ENCODE measurements at regions not wholly inside any gene's neighbourhood (a gene's known extent, or its start where the extent isn't known, plus 50 kb on each side); places are given as distances from the start of the nearest gene placed in this dataset.

DNA sequence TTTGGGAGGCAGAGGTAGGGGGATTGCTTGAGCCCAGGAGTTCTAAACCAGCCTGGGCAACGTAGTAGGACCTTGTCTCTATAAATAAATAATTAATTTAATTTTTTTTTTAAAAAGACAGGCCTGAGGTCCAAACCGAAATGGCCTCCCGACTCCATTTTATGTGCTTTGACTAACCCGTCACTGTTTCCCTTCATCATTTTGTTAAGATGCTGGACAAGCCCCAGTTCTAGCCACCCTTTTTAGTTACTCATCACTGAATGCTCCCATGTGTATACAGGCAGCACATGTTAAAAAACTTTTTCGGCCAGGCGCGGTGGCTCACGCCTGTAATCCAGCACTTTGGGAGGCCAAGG, 83.6 kb upstream of the RESF1 start:
- H3K79me2 ChIP-seq (ENCODE audit: insufficient read depth, low read length): no peaks in the 10 kb centered on the region
- H3K27me3 ChIP-seq (ENCODE audit: insufficient read depth, low read length): no peaks in the 10 kb centered on the region
- H2AFZ ChIP-seq (ENCODE audit: low read depth, low read length): peak overlapping the region; percentile 73
- H3K4me2 ChIP-seq (ENCODE audit: low read length): peak overlapping the region; percentile 9
- H3K4me3 ChIP-seq (ENCODE audit: insufficient read depth, low read depth, low read length): no peak overlapping the region
- no peak for DNase-seq (ENCODE audit: low read depth)
- no peaks in the 10 kb centered on the region for H4K20me1 ChIP-seq (ENCODE audit: insufficient read depth, low read length)
- no peak overlapping the region for H3K27ac Mint-ChIP-seq (ENCODE audit: unreplicated experiment)
- H3K36me3 ChIP-seq (ENCODE audit: insufficient read depth, low read length): no peaks in the 10 kb centered on the region
- no peaks in the 10 kb centered on the region for H3K4me1 Mint-ChIP-seq (ENCODE audit: low read depth, unreplicated experiment)
- H3K36me3 Mint-ChIP-seq (ENCODE audit: low read depth, unreplicated experiment): no peaks in the 10 kb centered on the region
- H3K27ac ChIP-seq (ENCODE audit: low read depth, low read length): no peak overlapping the region
- no peak for FAIRE-seq
- H3K9me3 Mint-ChIP-seq (ENCODE audit: unreplicated experiment): peaks cover 8% of the 10 kb centered on the region
- peaks cover 3% of the 10 kb centered on the region for H3K4me1 ChIP-seq (ENCODE audit: insufficient read depth, low read length)
- no peak for TF ChIP-seq EZH2 (IDR thresholded peaks at IDR 0.05; ENCODE audit: insufficient read depth, low read length)
- TF ChIP-seq, protein P1, sequence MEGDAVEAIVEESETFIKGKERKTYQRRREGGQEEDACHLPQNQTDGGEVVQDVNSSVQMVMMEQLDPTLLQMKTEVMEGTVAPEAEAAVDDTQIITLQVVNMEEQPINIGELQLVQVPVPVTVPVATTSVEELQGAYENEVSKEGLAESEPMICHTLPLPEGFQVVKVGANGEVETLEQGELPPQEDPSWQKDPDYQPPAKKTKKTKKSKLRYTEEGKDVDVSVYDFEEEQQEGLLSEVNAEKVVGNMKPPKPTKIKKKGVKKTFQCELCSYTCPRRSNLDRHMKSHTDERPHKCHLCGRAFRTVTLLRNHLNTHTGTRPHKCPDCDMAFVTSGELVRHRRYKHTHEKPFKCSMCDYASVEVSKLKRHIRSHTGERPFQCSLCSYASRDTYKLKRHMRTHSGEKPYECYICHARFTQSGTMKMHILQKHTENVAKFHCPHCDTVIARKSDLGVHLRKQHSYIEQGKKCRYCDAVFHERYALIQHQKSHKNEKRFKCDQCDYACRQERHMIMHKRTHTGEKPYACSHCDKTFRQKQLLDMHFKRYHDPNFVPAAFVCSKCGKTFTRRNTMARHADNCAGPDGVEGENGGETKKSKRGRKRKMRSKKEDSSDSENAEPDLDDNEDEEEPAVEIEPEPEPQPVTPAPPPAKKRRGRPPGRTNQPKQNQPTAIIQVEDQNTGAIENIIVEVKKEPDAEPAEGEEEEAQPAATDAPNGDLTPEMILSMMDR (IDR thresholded peaks at IDR 0.05; ENCODE audit: insufficient read depth, low read depth, low read length): no peak
- no peaks in the 10 kb centered on the region for H3K27me3 Mint-ChIP-seq (ENCODE audit: low read depth, unreplicated experiment)
- no peak overlapping the region for H3K9ac ChIP-seq (ENCODE audit: low read length)
- no peak overlapping the region for H3K4me3 Mint-ChIP-seq (ENCODE audit: unreplicated experiment)
- no peaks in the 10 kb centered on the region for H3K9me3 ChIP-seq (ENCODE audit: insufficient read depth, low read depth, low read length)

DNA sequence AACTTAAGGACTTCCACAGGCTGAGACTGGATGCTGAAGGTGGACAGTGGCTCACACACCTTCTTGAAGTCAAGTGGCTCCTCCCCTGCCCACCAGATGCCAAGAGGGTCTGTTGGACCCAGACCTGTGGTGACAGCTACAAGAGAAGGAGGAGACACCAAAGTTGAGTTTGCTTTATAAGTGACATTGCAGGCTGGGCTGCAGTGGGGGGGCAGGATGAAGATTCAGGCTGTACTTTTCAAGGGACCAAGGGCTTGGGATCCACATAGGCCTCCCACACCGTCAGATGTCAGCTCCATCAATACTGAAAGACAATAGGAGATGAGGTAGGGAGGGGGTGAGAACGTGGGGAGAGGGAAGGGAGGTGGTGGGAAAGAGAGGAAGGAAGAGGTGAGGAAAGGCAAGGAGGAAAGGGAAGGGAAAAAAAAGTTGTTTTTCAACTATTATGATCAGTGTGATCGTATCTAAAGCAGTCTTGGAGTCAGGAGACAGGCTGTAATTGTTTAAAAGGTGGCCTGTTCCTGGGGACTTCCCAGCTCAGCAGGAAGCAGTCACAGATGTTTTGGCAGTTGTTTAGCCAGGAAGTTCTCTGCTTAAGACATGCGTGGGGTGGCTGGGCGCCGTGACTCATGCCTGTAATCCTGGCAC, 84.1 kb upstream of the RESF1 start:
- Histone ChIP-seq H2AFZ (ENCODE audit: low read depth, low read length) (peak overlapping the region; percentile 73), H3K27ac (ENCODE audit: low read depth, low read length) (no peak overlapping the region), H3K4me3 (ENCODE audit: insufficient read depth, low read depth, low read length) (no peak overlapping the region), H3K9ac (ENCODE audit: low read length) (no peak overlapping the region), H3K4me1 (ENCODE audit: insufficient read depth, low read length) (peaks cover 3% of the 10 kb centered on the region), H4K20me1 (ENCODE audit: insufficient read depth, low read length) (no peaks in the 10 kb centered on the region), H3K27me3 (ENCODE audit: insufficient read depth, low read length) (no peaks in the 10 kb centered on the region), H3K36me3 (ENCODE audit: insufficient read depth, low read length) (no peaks in the 10 kb centered on the region), H3K79me2 (ENCODE audit: insufficient read depth, low read length) (no peaks in the 10 kb centered on the region), H3K4me2 (ENCODE audit: low read length) (peak overlapping the region; percentile 9), H3K9me3 (ENCODE audit: insufficient read depth, low read depth, low read length) (no peaks in the 10 kb centered on the region)
- Mint-ChIP-seq H3K36me3 (ENCODE audit: low read depth, unreplicated experiment) (no peaks in the 10 kb centered on the region), H3K27me3 (ENCODE audit: low read depth, unreplicated experiment) (no peaks in the 10 kb centered on the region), H3K4me1 (ENCODE audit: low read depth, unreplicated experiment) (no peaks in the 10 kb centered on the region), H3K9me3 (ENCODE audit: unreplicated experiment) (peaks cover 8% of the 10 kb centered on the region), H3K4me3 (ENCODE audit: unreplicated experiment) (no peak overlapping the region), H3K27ac (ENCODE audit: unreplicated experiment) (no peak overlapping the region)
- FAIRE-seq (no peak), DNase-seq (ENCODE audit: low read depth) (peak; percentile 75)
- TF ChIP-seq, protein P1 (IDR thresholded peaks at IDR 0.05; ENCODE audit: insufficient read depth, low read depth, low read length): no peak
- no peak for TF ChIP-seq EZH2 (IDR thresholded peaks at IDR 0.05; ENCODE audit: insufficient read depth, low read length)

DNA sequence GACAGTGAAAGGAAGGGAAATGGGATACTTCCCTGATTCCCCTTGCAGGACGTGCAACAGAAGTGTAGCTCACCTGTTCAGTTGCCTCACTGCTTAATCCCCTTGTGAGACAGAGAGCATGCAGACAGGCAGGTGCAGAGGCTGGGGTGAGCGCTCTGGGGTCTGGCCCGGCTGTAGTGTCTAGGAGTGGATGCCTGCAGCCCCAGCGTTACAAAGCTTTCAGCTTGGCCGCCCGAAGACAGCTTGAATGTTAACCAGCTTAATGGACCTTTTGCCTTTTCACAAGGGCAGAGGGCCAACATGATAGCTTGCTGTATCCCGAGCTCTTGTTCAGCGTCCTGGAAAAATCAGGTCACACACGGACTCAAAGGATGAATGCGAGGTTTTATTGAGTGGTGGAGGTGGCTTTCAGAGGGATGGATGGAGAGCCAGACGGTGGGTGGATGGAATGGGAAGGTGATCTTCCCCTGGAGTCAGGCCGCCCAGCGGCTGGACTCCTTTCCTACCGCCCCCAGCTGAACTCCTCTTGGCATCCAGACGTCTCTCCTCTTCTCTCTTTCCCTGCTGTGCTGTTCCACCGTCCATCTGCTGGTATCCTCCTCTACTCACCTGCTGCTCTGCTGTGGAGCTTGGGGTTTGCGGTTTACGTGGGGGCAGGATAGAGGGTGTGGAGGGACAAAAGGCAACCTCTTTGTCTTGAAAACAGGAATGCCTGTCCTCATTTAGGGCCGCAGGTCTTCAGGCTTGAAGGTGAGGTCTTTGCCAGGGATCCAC, 86.2 kb upstream of the RESF1 start:
- no peak overlapping the region for H3K27ac Mint-ChIP-seq (ENCODE audit: unreplicated experiment)
- H3K9me3 Mint-ChIP-seq (ENCODE audit: unreplicated experiment): peaks cover 8% of the 10 kb centered on the region

More for the DNA sequence above, 86.2 kb upstream of the RESF1 start:
- Histone ChIP-seq H3K4me3 (ENCODE audit: insufficient read depth, low read depth, low read length) (no peak overlapping the region), H3K4me1 (ENCODE audit: insufficient read depth, low read length) (peaks cover 3% of the 10 kb centered on the region), H3K9ac (ENCODE audit: low read length) (no peak overlapping the region), H2AFZ (ENCODE audit: low read depth, low read length) (no peak overlapping the region), H3K27ac (ENCODE audit: low read depth, low read length) (no peak overlapping the region), H3K9me3 (ENCODE audit: insufficient read depth, low read depth, low read length) (no peaks in the 10 kb centered on the region), H3K79me2 (ENCODE audit: insufficient read depth, low read length) (no peaks in the 10 kb centered on the region), H3K27me3 (ENCODE audit: insufficient read depth, low read length) (no peaks in the 10 kb centered on the region), H4K20me1 (ENCODE audit: insufficient read depth, low read length) (no peaks in the 10 kb centered on the region), H3K36me3 (ENCODE audit: insufficient read depth, low read length) (no peaks in the 10 kb centered on the region), H3K4me2 (ENCODE audit: low read length) (no peak overlapping the region)
- no peaks in the 10 kb centered on the region for H3K27me3 Mint-ChIP-seq (ENCODE audit: low read depth, unreplicated experiment)
- TF ChIP-seq, protein P1 (IDR thresholded peaks at IDR 0.05; ENCODE audit: insufficient read depth, low read depth, low read length): no peak
- no peak for TF ChIP-seq EZH2 (IDR thresholded peaks at IDR 0.05; ENCODE audit: insufficient read depth, low read length)
- H3K4me3 Mint-ChIP-seq (ENCODE audit: unreplicated experiment): no peak overlapping the region
- no peak for DNase-seq (ENCODE audit: low read depth)
- H3K4me1 Mint-ChIP-seq (ENCODE audit: low read depth, unreplicated experiment): no peaks in the 10 kb centered on the region
- no peak for FAIRE-seq
- H3K36me3 Mint-ChIP-seq (ENCODE audit: low read depth, unreplicated experiment): no peaks in the 10 kb centered on the region
